NCI-H2107 (cell line): ENCODE measurements at regions not wholly inside any gene's neighbourhood (a gene's known extent, or its start where the extent isn't known, plus 50 kb on each side); places are given as distances from the start of the nearest gene placed in this dataset.

Experiments
- DNase-seq: peaks from one replicate; lab custom pipeline; 2025; lab: John Stamatoyannopoulos, UW

GRCh38 chr6:112800439-112800838, 453.3 kb downstream of the RFPL4B start:
- no peak for DNase-seq

- no peak for DNase-seq
Observed at GRCh38 chr6:112800916-112801315, 453.8 kb downstream of the RFPL4B start.

- no peak for DNase-seq
Observed at GRCh38 chr6:112801468-112802080, 454.4 kb downstream of the RFPL4B start.

- no peak for DNase-seq
Observed at GRCh38 chr6:112802144-112802543, 455.0 kb downstream of the RFPL4B start.

- DNase-seq, result no peak
Observed at GRCh38 chr6:112804638-112805330, 457.7 kb downstream of the RFPL4B start.

- DNase-seq, result no peak
Observed at GRCh38 chr6:112806163-112806865, 459.2 kb downstream of the RFPL4B start.

GRCh38 chr6:112821476-112821875, 474.3 kb downstream of the RFPL4B start:
- no peak for DNase-seq

- no peak for DNase-seq
Observed at GRCh38 chr6:112822769-112823168, 475.6 kb downstream of the RFPL4B start.

GRCh38 chr6:112827793-112828192, 480.7 kb downstream of the RFPL4B start:
- no peak for DNase-seq

- no peak for DNase-seq
Observed at GRCh38 chr6:112831022-112831421, 483.9 kb downstream of the RFPL4B start.

- no peak for DNase-seq
Observed at GRCh38 chr6:112833581-112834131, 486.5 kb downstream of the RFPL4B start.

GRCh38 chr6:112835078-112835477, 487.9 kb downstream of the RFPL4B start:
- DNase-seq, result no peak

GRCh38 chr6:112839525-112839961, 492.4 kb downstream of the RFPL4B start:
- DNase-seq, result no peak

- DNase-seq, result no peak
Observed at GRCh38 chr6:112841553-112842329, 494.6 kb downstream of the RFPL4B start.

GRCh38 chr6:112842330-112842685, 495.2 kb downstream of the RFPL4B start:
- DNase-seq, result no peak

- DNase-seq, result no peak
Observed at GRCh38 chr6:112846681-112847080, 499.6 kb downstream of the RFPL4B start.

GRCh38 chr6:112851146-112851545, 504.0 kb downstream of the RFPL4B start:
- no peak for DNase-seq

GRCh38 chr6:112853162-112853561, 506.0 kb downstream of the RFPL4B start:
- no peak for DNase-seq

- no peak for DNase-seq
Observed at GRCh38 chr6:112863753-112864152, 516.6 kb downstream of the RFPL4B start.

GRCh38 chr6:112865131-112865530, 518.0 kb downstream of the RFPL4B start:
- DNase-seq, result no peak

- DNase-seq, result no peak
Observed at GRCh38 chr6:112874881-112875280, 527.8 kb downstream of the RFPL4B start.
